ENCODE measurements at regions not wholly inside any gene's neighbourhood (a gene's known extent, or its start where the extent isn't known, plus 50 kb on each side); places are given as distances from the start of the nearest gene placed in this dataset.
"Not testable (repeated sequence)": the region's sequence is repeated elsewhere in the genome, so short reads cannot be mapped to it uniquely, and the experiment has no call there.

GRCh38 chr12:17593715-17594406 is 496.1 kb downstream of the RERGL start:
- Mint-ChIP-seq H3K36me3 (ENCODE audit: low read depth) (no peaks in the 10 kb centered on the region), H3K27ac (no peak overlapping the region), H3K27me3 (ENCODE audit: low read depth) (no peaks in the 10 kb centered on the region), H3K4me3 (no peak overlapping the region), H3K4me1 (ENCODE audit: low read depth) (no peaks in the 10 kb centered on the region), H3K9me3 (peaks cover 4% of the 10 kb centered on the region)
- CTCF ChIA-PET = no interaction called here
- intact Hi-C loops (cut with micrococcal nuclease) = no loop called here
- no peak for DNase-seq

GRCh38 chr12:17592472-17592871 is 497.5 kb downstream of the RERGL start:
- CTCF ChIA-PET = no interaction called here
- intact Hi-C loops (cut with micrococcal nuclease) = no loop called here

GRCh38 chr12:17591005-17591681 is 498.9 kb downstream of the RERGL start:
- intact Hi-C loops (cut with micrococcal nuclease) = no loop called here
- DNase-seq = no peak
- H3K4me1 Mint-ChIP-seq (ENCODE audit: low read depth) = no peaks in the 10 kb centered on the region
- no peaks in the 10 kb centered on the region for H3K27me3 Mint-ChIP-seq (ENCODE audit: low read depth)
- no peak overlapping the region for H3K27ac Mint-ChIP-seq
- no peak overlapping the region for H3K4me3 Mint-ChIP-seq
- peaks cover 5% of the 10 kb centered on the region for H3K9me3 Mint-ChIP-seq
- CTCF ChIA-PET = interaction anchor here (0.6 kb wide), 2 partner anchors 51 to 425 kb away, joined by 3 read pairs; no protein-coding TSS in a partner anchor
- no peaks in the 10 kb centered on the region for H3K36me3 Mint-ChIP-seq (ENCODE audit: low read depth)

More at GRCh38 chr12:17592472-17592871, 497.5 kb downstream of the RERGL start:
- H3K36me3 Mint-ChIP-seq (ENCODE audit: low read depth) = no peaks in the 10 kb centered on the region
- no peaks in the 10 kb centered on the region for H3K4me1 Mint-ChIP-seq (ENCODE audit: low read depth)
- H3K27ac Mint-ChIP-seq = no peak overlapping the region
- no peak for DNase-seq
- H3K9me3 Mint-ChIP-seq = peaks cover 6% of the 10 kb centered on the region
- H3K27me3 Mint-ChIP-seq (ENCODE audit: low read depth) = no peaks in the 10 kb centered on the region
- H3K4me3 Mint-ChIP-seq = no peak overlapping the region

DNA sequence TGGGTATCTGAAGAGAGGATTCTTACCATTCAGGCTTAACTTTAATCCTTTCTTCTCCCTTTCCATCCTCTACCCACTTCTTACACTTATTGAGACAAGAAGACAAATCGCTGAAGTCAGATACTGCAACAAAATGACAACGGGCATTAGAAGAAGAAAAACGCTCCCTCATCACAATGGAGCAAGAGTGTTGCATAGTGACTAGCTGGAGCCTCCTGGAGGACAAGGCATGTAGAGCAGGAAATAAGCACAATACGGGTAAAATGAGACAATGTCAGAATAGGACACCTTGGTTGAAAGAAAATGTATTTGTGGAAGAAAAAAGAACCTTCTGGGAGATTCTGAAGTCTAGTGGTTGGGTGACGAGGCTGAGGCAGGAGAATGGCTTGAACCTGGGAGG is 501.0 kb downstream of the RERGL start:
- Mint-ChIP-seq H3K27me3 (ENCODE audit: low read depth) (no peaks in the 10 kb centered on the region), H3K9me3 (peaks cover 7% of the 10 kb centered on the region)
- intact Hi-C loops (cut with micrococcal nuclease) = no loop called here

DNA sequence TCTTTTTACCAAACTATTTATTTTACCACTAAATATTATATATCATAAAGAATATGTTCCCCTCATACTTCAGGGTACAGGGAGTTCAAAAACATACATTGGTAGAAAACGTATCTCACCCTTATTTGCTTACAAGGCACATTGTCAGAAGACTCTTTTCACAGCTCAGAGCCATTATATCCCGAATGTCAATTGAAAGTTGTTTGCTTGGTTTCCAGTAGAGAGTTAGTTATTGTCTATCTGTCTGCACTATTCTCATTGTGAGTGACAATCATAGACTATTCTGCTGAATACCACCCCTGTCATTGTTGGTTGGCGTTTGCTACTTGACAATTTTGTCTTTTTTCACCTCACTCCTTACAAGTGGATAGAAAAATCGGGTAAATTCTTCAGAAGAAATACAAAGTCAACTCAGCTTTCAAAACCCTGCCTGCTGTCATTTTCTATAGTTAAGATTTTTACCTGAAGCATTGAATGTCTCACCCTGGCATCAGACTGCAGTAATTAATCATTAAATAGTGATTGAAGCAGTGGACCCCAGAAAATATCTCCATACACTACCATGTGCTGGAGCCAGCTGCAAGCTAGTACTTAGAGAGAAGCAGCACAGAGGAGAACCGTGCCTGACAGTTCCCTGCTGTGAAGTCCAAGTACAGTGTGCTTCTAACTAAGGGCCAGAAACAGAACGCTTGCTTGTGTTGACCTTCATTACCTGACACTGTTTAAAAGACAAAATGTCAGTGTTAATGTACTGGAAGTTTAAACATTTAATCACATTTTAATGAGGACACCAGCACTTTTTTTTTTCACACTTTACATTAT is 510.6 kb downstream of the RERGL start:
- intact Hi-C loops (cut with micrococcal nuclease) = no loop called here
- H3K27me3 Mint-ChIP-seq (ENCODE audit: low read depth) = no peaks in the 10 kb centered on the region
- no peak overlapping the region for H3K4me3 Mint-ChIP-seq
- H3K4me1 Mint-ChIP-seq (ENCODE audit: low read depth) = no peaks in the 10 kb centered on the region
- H3K36me3 Mint-ChIP-seq (ENCODE audit: low read depth) = no peaks in the 10 kb centered on the region
- peaks cover 2% of the 10 kb centered on the region for H3K9me3 Mint-ChIP-seq
- no peak overlapping the region for H3K27ac Mint-ChIP-seq
- CTCF ChIA-PET = no interaction called here
- no peak for DNase-seq

More for the DNA sequence above, 501.0 kb downstream of the RERGL start:
- no peak overlapping the region for H3K4me3 Mint-ChIP-seq
- no peak for DNase-seq
- H3K36me3 Mint-ChIP-seq (ENCODE audit: low read depth) = no peaks in the 10 kb centered on the region
- CTCF ChIA-PET = no interaction called here
- H3K27ac Mint-ChIP-seq = no peak overlapping the region
- H3K4me1 Mint-ChIP-seq (ENCODE audit: low read depth) = no peaks in the 10 kb centered on the region

GRCh38 chr12:17577405-17577804 is 512.6 kb downstream of the RERGL start:
- peaks cover 2% of the 10 kb centered on the region for H3K9me3 Mint-ChIP-seq
- CTCF ChIA-PET = no interaction called here
- no peaks in the 10 kb centered on the region for H3K4me1 Mint-ChIP-seq (ENCODE audit: low read depth)
- no peaks in the 10 kb centered on the region for H3K27me3 Mint-ChIP-seq (ENCODE audit: low read depth)
- H3K27ac Mint-ChIP-seq = no peak overlapping the region
- no peak overlapping the region for H3K4me3 Mint-ChIP-seq
- DNase-seq = no peak
- H3K36me3 Mint-ChIP-seq (ENCODE audit: low read depth) = no peaks in the 10 kb centered on the region
- intact Hi-C loops (cut with micrococcal nuclease) = no loop called here

DNA sequence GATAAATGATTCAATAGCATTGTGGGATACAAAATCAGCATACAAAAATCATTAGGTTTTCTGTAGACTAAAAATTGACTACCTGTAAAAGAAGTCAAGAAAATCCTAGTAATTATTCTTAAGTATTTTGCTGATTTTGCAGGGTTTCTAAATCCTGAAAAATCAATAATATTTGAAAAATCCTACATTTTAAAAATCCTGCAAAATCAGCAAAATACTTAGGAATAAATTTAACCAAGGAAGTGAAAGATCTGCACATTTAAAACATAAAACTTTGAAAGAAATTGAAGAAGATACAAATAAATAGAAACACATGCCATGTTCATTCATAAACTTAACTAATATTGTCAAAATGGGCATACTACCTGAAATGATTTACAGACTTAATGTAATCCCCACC is 517.7 kb downstream of the RERGL start:
- Mint-ChIP-seq H3K4me1 (ENCODE audit: low read depth) (no peaks in the 10 kb centered on the region), H3K27me3 (ENCODE audit: low read depth) (no peaks in the 10 kb centered on the region), H3K4me3 (no peak overlapping the region), H3K27ac (no peak overlapping the region), H3K9me3 (peaks cover 2% of the 10 kb centered on the region), H3K36me3 (ENCODE audit: low read depth) (no peaks in the 10 kb centered on the region)
- CTCF ChIA-PET = no interaction called here
- DNase-seq = no peak
- intact Hi-C loops (cut with micrococcal nuclease) = no loop called here

- H3K4me3 Mint-ChIP-seq = no peak overlapping the region
- CTCF ChIA-PET = no interaction called here
- no peaks in the 10 kb centered on the region for H3K36me3 Mint-ChIP-seq (ENCODE audit: low read depth)
- peaks cover 2% of the 10 kb centered on the region for H3K9me3 Mint-ChIP-seq
- no peaks in the 10 kb centered on the region for H3K27me3 Mint-ChIP-seq (ENCODE audit: low read depth)
- intact Hi-C loops (cut with micrococcal nuclease) = no loop called here
- no peak overlapping the region for H3K27ac Mint-ChIP-seq
- H3K4me1 Mint-ChIP-seq (ENCODE audit: low read depth) = no peaks in the 10 kb centered on the region
- no peak for DNase-seq
Measured at GRCh38 chr12:17571047-17571446, 518.9 kb downstream of the RERGL start.

GRCh38 chr12:17564630-17565029 is 525.4 kb downstream of the RERGL start:
- intact Hi-C loops (cut with micrococcal nuclease); DNase-seq; H3K4me1 Mint-ChIP-seq (ENCODE audit: low read depth); H3K27me3 Mint-ChIP-seq (ENCODE audit: low read depth); H3K36me3 Mint-ChIP-seq (ENCODE audit: low read depth); H3K4me3 Mint-ChIP-seq; H3K27ac Mint-ChIP-seq; CTCF ChIA-PET: not testable (repeated sequence)
- H3K9me3 Mint-ChIP-seq = peaks cover 17% of the 10 kb centered on the region

- H3K4me1 Mint-ChIP-seq (ENCODE audit: low read depth) = no peaks in the 10 kb centered on the region
- H3K27me3 Mint-ChIP-seq (ENCODE audit: low read depth) = no peaks in the 10 kb centered on the region
- CTCF ChIA-PET = no interaction called here
- H3K27ac Mint-ChIP-seq = no peak overlapping the region
- no peak overlapping the region for H3K4me3 Mint-ChIP-seq
- DNase-seq = no peak
- H3K36me3 Mint-ChIP-seq (ENCODE audit: low read depth) = no peaks in the 10 kb centered on the region
- H3K9me3 Mint-ChIP-seq = peaks cover 18% of the 10 kb centered on the region
- intact Hi-C loops (cut with micrococcal nuclease) = no loop called here
Measured at GRCh38 chr12:17550011-17550410, 540.0 kb downstream of the RERGL start.

DNA sequence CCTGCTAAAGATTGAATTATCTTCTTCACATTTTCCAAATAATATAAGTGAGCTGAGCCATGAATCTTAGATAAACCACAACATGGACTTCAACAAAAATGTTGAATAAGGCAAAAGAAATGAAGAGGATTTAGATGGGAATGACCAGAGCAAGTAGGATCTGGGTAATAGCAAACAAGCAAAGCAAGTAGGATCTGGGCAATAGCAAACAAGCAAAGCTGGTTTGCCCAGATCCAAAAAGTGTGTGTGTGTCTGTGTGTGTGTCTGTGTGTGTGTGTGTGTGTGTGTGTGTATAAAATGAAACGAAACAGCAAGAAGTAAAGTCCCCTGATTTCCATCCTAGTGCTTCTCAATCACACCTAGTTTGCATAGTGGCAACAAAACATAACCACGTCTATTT is 549.1 kb downstream of the RERGL start:
- CTCF ChIA-PET = no interaction called here
- Mint-ChIP-seq H3K27ac (no peak overlapping the region), H3K27me3 (ENCODE audit: low read depth) (no peaks in the 10 kb centered on the region), H3K9me3 (peaks cover 13% of the 10 kb centered on the region), H3K36me3 (ENCODE audit: low read depth) (no peaks in the 10 kb centered on the region), H3K4me1 (ENCODE audit: low read depth) (no peaks in the 10 kb centered on the region), H3K4me3 (no peak overlapping the region)
- intact Hi-C loops (cut with micrococcal nuclease) = no loop called here
- no peak for DNase-seq

DNA sequence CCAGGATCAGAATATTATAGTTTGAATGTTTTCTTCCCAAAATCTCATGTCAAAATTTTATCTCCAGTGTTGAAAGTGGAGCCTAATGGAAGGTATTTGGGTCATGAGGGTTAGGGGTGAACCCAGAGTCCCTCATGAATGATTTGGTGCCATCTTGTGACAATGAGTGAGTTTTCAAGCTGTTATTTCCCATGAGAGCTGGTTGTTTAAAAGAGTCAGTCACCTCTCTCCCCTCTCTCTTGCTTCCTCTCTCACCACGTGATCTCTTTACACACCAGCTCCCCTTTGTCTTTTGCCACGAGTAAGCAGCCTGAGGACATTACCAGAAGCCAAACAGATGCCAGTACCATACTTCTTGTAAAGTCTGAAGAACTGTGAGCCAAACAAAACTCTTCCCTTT is 561.6 kb downstream of the RERGL start:
- peaks cover 1% of the 10 kb centered on the region for H3K9me3 Mint-ChIP-seq
- no peaks in the 10 kb centered on the region for H3K36me3 Mint-ChIP-seq (ENCODE audit: low read depth)
- no peak for DNase-seq
- intact Hi-C loops (cut with micrococcal nuclease) = no loop called here
- CTCF ChIA-PET = no interaction called here
- H3K27ac Mint-ChIP-seq = no peak overlapping the region
- no peaks in the 10 kb centered on the region for H3K27me3 Mint-ChIP-seq (ENCODE audit: low read depth)
- H3K4me3 Mint-ChIP-seq = no peak overlapping the region
- H3K4me1 Mint-ChIP-seq (ENCODE audit: low read depth) = no peaks in the 10 kb centered on the region

DNA sequence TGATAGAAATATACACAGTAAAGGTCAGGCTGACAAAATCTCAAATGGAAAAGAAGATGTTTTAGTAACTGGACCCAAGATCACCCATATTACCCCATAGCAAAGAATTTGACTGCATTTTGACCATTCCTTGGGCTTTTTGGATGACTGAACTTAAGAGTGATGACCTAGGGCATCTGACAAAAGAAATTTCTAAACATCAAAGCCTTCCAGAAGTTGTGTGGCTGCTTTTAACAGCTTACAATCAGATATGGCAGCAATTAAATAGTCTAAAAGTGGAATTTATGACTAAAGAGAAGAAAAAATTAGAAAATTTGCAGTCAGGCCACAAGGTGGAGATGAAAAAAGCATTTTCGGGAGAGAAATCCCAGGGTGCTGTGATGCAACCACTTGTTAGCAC is 563.0 kb downstream of the RERGL start:
- H3K27ac Mint-ChIP-seq = no peak overlapping the region
- no peaks in the 10 kb centered on the region for H3K4me1 Mint-ChIP-seq (ENCODE audit: low read depth)
- H3K27me3 Mint-ChIP-seq (ENCODE audit: low read depth) = no peaks in the 10 kb centered on the region
- DNase-seq = no peak
- peaks cover 1% of the 10 kb centered on the region for H3K9me3 Mint-ChIP-seq
- no peak overlapping the region for H3K4me3 Mint-ChIP-seq
- CTCF ChIA-PET = no interaction called here
- intact Hi-C loops (cut with micrococcal nuclease) = no loop called here
- H3K36me3 Mint-ChIP-seq (ENCODE audit: low read depth) = no peaks in the 10 kb centered on the region
